PC-9 (cell line): ENCODE measurements at regions not wholly inside any gene's neighbourhood (a gene's known extent, or its start where the extent isn't known, plus 50 kb on each side); places are given as distances from the start of the nearest gene placed in this dataset.

Source experiments
- EZH2 ChIP-seq: fragments of 200-600 bp; sonication (generic); IDR thresholded peaks from 2 replicates; pipeline ENCODE4 v1.8.0; 2017; ENCODE audit warnings: antibody characterized with exemption, low read depth
- TF ChIP-seq, protein P1 (sequence below): fragments of 200-600 bp; sonication (generic); conservative IDR thresholded peaks from 2 replicates; pipeline ENCODE4 v1.6.1; 2017; ENCODE audit warnings: mixed run types, antibody characterized with exemption, mild to moderate bottlenecking, moderate library complexity

DNA sequence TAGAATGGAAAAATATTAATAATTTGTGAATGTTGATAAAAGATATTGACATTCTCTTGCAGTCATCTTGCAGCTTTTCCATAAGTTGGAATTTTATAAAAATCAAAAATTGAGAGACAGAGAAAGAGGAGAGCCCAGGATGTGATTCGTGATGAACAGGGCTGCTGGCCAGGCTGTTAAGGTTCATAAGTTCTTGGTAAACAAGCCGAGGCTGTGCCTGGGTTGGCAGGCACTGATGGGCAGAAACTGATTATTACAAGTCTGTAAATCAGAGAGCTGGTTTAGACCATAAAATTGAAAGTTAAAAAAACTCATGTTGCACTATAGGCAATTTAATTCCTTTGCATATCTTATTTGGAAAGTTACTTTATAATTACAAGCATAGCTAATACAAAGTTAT lies 533.7 kb downstream of the HAPSTR1 start:
- TF ChIP-seq, protein P1, sequence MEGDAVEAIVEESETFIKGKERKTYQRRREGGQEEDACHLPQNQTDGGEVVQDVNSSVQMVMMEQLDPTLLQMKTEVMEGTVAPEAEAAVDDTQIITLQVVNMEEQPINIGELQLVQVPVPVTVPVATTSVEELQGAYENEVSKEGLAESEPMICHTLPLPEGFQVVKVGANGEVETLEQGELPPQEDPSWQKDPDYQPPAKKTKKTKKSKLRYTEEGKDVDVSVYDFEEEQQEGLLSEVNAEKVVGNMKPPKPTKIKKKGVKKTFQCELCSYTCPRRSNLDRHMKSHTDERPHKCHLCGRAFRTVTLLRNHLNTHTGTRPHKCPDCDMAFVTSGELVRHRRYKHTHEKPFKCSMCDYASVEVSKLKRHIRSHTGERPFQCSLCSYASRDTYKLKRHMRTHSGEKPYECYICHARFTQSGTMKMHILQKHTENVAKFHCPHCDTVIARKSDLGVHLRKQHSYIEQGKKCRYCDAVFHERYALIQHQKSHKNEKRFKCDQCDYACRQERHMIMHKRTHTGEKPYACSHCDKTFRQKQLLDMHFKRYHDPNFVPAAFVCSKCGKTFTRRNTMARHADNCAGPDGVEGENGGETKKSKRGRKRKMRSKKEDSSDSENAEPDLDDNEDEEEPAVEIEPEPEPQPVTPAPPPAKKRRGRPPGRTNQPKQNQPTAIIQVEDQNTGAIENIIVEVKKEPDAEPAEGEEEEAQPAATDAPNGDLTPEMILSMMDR: no peak
- no peak for TF ChIP-seq EZH2
